Chondrocyte (in vitro differentiated cells): ENCODE measurements at regions not wholly inside any gene's neighbourhood (a gene's known extent, or its start where the extent isn't known, plus 50 kb on each side); places are given as distances from the start of the nearest gene placed in this dataset.

Source experiments
- DNase-seq: peaks from one replicate; pipeline ENCODE4 v3.0.0; 2021; ENCODE audit warnings: mixed read lengths, low spot score
- H3K27ac Mint-ChIP-seq: one replicate; pipeline ENCODE4 v1.8.0; 2021; ENCODE audit warnings: mild to moderate bottlenecking, moderate library complexity, mixed read lengths; ENCODE audit not compliant: unreplicated experiment
- H3K27me3 Mint-ChIP-seq: 2 replicates; pipeline ENCODE4 v1.8.0; 2021; ENCODE audit warnings: low read depth, mixed read lengths
- H3K36me3 Mint-ChIP-seq: 2 replicates; pipeline ENCODE4 v1.8.0; 2021; ENCODE audit warnings: low read depth, mixed read lengths
- H3K4me1 Mint-ChIP-seq: 2 replicates; pipeline ENCODE4 v1.8.0; 2021; ENCODE audit warnings: low read depth, mild to moderate bottlenecking, mixed read lengths
- H3K4me3 Mint-ChIP-seq: one replicate; pipeline ENCODE4 v1.8.0; 2021; ENCODE audit warnings: mild to moderate bottlenecking, moderate library complexity, mixed read lengths; ENCODE audit not compliant: unreplicated experiment
- H3K9me3 Mint-ChIP-seq: 2 replicates; pipeline ENCODE4 v1.8.0; 2021; ENCODE audit warnings: low read depth, mixed read lengths
- TF ChIP-seq, protein P1 (sequence below): fragments of 200-600 bp; sonication (generic); IDR thresholded peaks from 2 replicates; pipeline ENCODE4 v1.5.0; 2021; ENCODE audit warnings: antibody characterized with exemption, mild to moderate bottlenecking, moderate library complexity

DNA sequence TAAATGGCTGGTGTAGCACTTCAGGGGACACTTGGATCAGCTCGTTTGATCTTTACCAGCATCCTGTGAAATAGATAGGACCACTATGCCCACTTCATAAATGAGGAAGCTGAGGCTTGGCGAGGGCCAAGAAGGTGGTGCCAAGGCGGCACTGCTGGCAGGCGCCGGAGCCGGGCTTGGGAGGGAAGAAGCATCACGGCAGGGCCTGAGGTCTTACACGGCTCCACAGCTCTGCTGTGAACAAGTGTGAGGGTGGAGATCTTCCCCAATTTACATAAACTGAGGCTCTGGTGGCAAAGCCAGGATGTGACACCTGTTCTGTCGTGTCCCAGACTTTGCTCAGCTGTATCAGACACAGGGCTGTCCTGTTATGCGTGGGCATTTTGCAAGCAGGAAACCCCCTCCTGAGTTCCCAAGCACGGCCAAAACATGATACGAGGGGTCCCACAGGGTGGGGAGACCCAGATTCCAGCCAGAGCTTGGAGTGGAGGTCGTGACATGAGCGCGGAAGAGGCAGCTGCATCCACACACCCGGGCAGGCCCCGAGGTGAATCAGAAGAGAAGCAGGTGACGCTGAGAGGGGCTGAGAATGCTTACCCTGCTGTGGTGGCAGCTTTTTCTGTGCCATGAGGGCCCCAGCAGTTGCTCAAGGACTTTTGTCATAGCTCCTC, 117.5 kb upstream of the BOD1 start:
- Mint-ChIP-seq H3K27ac (no peak overlapping the region), H3K36me3 (no peaks in the 10 kb centered on the region), H3K9me3 (no peaks in the 10 kb centered on the region)

DNA sequence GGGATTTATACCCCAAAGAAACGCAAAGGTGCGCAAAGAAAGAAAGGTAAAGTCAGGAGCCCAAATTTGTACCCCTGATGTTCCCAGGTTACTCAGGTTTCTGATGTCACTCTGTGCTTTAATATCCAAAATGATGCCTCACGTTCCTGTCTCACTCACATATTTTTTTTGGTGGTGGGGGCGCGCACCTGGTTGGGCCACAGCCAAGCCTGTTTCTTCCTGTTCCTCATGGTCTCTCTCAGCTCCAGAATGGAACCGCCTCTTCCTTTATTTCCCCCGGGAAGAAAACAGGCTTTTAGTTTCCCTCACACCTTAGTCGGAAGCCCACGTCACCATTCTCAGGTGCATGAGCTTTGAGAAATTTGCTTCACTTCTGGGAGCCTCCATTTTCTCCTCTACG, 118.3 kb upstream of the BOD1 start:
- H3K27me3 Mint-ChIP-seq = no peaks in the 10 kb centered on the region
- H3K36me3 Mint-ChIP-seq = no peaks in the 10 kb centered on the region
- H3K9me3 Mint-ChIP-seq = no peaks in the 10 kb centered on the region
- no peak for DNase-seq
- H3K4me1 Mint-ChIP-seq = no peaks in the 10 kb centered on the region
- TF ChIP-seq, protein P1, sequence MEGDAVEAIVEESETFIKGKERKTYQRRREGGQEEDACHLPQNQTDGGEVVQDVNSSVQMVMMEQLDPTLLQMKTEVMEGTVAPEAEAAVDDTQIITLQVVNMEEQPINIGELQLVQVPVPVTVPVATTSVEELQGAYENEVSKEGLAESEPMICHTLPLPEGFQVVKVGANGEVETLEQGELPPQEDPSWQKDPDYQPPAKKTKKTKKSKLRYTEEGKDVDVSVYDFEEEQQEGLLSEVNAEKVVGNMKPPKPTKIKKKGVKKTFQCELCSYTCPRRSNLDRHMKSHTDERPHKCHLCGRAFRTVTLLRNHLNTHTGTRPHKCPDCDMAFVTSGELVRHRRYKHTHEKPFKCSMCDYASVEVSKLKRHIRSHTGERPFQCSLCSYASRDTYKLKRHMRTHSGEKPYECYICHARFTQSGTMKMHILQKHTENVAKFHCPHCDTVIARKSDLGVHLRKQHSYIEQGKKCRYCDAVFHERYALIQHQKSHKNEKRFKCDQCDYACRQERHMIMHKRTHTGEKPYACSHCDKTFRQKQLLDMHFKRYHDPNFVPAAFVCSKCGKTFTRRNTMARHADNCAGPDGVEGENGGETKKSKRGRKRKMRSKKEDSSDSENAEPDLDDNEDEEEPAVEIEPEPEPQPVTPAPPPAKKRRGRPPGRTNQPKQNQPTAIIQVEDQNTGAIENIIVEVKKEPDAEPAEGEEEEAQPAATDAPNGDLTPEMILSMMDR = no peak
- H3K27ac Mint-ChIP-seq = no peak overlapping the region
- H3K4me3 Mint-ChIP-seq = no peak overlapping the region

More for the DNA sequence above, 117.5 kb upstream of the BOD1 start:
- TF ChIP-seq, protein P1 = no peak
- Mint-ChIP-seq H3K4me1 (no peaks in the 10 kb centered on the region), H3K4me3 (no peak overlapping the region), H3K27me3 (peaks cover 2% of the 10 kb centered on the region)
- DNase-seq = no peak

DNA sequence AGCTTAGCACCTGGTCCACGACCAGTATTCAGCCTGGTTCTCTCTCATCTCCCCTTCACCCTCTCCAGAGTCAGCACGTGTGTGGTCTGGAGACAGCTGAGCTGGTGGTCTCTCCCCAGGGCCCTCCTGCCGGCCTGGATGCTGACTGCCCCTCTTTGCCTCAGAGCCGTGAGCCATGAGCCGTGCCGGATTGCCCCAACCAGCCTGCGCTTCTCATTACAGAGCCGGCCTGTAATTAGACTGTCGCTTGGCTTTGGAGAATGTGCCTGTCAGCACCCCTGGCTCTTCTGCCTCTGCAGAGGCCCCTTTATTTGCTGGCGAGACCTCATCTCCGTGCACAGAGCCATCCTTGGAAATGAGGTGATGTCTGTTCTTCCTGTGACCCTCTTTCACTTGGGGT, 118.7 kb upstream of the BOD1 start:
- no peaks in the 10 kb centered on the region for H3K9me3 Mint-ChIP-seq
- no peak for DNase-seq
- H3K4me3 Mint-ChIP-seq = no peak overlapping the region
- H3K27ac Mint-ChIP-seq = no peak overlapping the region
- no peaks in the 10 kb centered on the region for H3K36me3 Mint-ChIP-seq
- TF ChIP-seq, protein P1 = no peak
- no peaks in the 10 kb centered on the region for H3K4me1 Mint-ChIP-seq
- H3K27me3 Mint-ChIP-seq = no peaks in the 10 kb centered on the region

DNA sequence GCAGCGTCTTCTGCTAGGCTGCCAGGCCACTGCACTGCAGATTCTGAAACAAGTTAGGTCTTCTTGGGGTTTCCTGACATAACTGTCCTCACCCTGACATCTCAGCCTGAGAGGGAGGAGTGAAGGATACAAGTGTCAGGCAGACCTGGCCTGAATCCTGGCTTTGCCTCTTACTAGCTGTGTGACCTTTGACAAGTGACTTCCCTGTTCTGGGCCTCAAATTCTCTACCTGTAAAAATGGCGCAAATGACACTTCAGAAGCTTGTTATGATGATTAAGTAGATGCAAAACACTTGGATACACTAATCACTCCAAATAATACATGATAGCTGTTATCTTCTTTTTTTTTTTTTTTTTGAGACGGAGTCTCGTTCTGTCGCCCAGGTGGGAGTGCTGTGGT, 119.2 kb upstream of the BOD1 start:
- DNase-seq = no peak
- no peaks in the 10 kb centered on the region for H3K36me3 Mint-ChIP-seq

DNA sequence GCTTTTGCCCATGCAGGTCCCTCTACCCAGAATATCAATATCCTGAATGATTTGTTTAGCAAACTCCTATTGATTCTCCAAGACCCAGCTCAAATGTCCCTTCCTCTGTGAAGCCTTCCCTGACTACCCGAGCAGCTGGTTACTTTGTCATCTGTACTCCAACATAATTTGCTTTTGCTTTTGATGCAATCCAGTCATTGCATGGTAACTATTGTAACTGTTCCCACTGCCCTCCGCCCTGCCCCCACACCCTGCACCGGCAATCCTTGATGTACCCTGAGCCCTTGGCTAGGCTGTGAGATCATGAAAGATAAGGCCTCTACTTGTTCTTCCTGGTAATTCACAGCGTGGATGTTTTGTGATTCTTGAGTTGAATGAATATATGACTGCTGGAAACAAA, 119.9 kb upstream of the BOD1 start:
- Mint-ChIP-seq H3K9me3 (no peaks in the 10 kb centered on the region), H3K27ac (no peak overlapping the region), H3K4me3 (no peak overlapping the region), H3K4me1 (no peaks in the 10 kb centered on the region), H3K36me3 (no peaks in the 10 kb centered on the region), H3K27me3 (no peaks in the 10 kb centered on the region)
- DNase-seq = no peak
- TF ChIP-seq, protein P1 = no peak

More for the DNA sequence above, 119.2 kb upstream of the BOD1 start:
- TF ChIP-seq, protein P1 = no peak
- H3K27ac Mint-ChIP-seq = no peak overlapping the region
- no peak overlapping the region for H3K4me3 Mint-ChIP-seq
- H3K27me3 Mint-ChIP-seq = no peaks in the 10 kb centered on the region
- no peaks in the 10 kb centered on the region for H3K9me3 Mint-ChIP-seq
- H3K4me1 Mint-ChIP-seq = no peaks in the 10 kb centered on the region
